Naive thymus-derived CD4-positive, alpha-beta T cell (primary cell): ENCODE measurements at regions not wholly inside any gene's neighbourhood (a gene's known extent, or its start where the extent isn't known, plus 50 kb on each side); places are given as distances from the start of the nearest gene placed in this dataset.

Source experiments
- ATAC-seq: fragments of 150-1000 bp; cut with Tn5 transposase; 2 replicates; pipeline ENCODE4 v1.10.0; 2021; ENCODE audit warnings: mild to moderate bottlenecking, moderate library complexity
- CTCF ChIA-PET: fragments of 350-600 bp; sonication (Branson Sonifier 250); formaldehyde crosslinking; loops from one replicate; lab custom pipeline; 2021; ENCODE audit warnings: antibody characterized with exemption; lab: Charles Lee
- POLR2A ChIA-PET: fragments of 350-600 bp; sonication (Branson Sonifier 250); formaldehyde crosslinking; loops from one replicate; lab custom pipeline; 2021; ENCODE audit warnings: antibody characterized with exemption, inconsistent platforms; lab: Charles Lee
- DNase-seq, 9 donors: peaks; one replicate each; pipeline versions ENCODE4 v3.0.0 to v3.0.0-alpha.2; 2020 to 2022; ENCODE audit warnings: mixed read lengths in 1 of 9
- H3K27ac ChIP-seq: one replicate; pipeline ENCODE4 v1.7.0; 2013; ENCODE audit warnings: mild to moderate bottlenecking, low read depth, low read length, moderate library complexity
- H3K27me3 ChIP-seq, 2 donors: one replicate each; pipeline ENCODE4 v1.7.0; 2013; ENCODE audit warnings: low read length in 2 of 2, mild to moderate bottlenecking in 2 of 2, moderate library complexity in 2 of 2; ENCODE audit not compliant: control insufficient read depth in 2 of 2, insufficient read depth in 2 of 2
- H3K36me3 ChIP-seq, 3 experiments: 1 replicate in 2 of 3; 2 replicates in 1 of 3; pipeline ENCODE4 v1.7.0; 2013; ENCODE audit warnings: low read length in 3 of 3, mild to moderate bottlenecking in 3 of 3, moderate library complexity in 1 of 3; ENCODE audit not compliant: insufficient read depth in 3 of 3, control insufficient read depth in 2 of 3
- H3K4me1 ChIP-seq, 2 donors: one replicate each; pipeline ENCODE4 v1.7.0; 2013; ENCODE audit warnings: low read length in 2 of 2, mild to moderate bottlenecking in 2 of 2, moderate library complexity in 1 of 2; ENCODE audit not compliant: control insufficient read depth in 2 of 2, insufficient read depth in 2 of 2
- H3K4me3 ChIP-seq: 2 replicates; pipeline ENCODE4 v1.7.0; 2013; ENCODE audit warnings: mild to moderate bottlenecking, low read length
- H3K9me3 ChIP-seq, 3 experiments: 1 replicate in 2 of 3; 2 replicates in 1 of 3; pipeline ENCODE4 v1.7.0; 2013; ENCODE audit warnings: low read length in 3 of 3; ENCODE audit not compliant: control insufficient read depth in 2 of 3
- H3K27ac Mint-ChIP-seq, 9 donors: one replicate each; pipeline ENCODE4 v1.8.0; 2020 to 2022; ENCODE audit warnings: mixed read lengths in 9 of 9, mild to moderate bottlenecking in 8 of 9, moderate library complexity in 5 of 9, inconsistent platforms in 2 of 9
- H3K27me3 Mint-ChIP-seq, 5 donors: one replicate each; pipeline ENCODE4 v1.8.0; 2021 to 2022; ENCODE audit warnings: mixed read lengths in 5 of 5, mild to moderate bottlenecking in 1 of 5
- H3K36me3 Mint-ChIP-seq, 5 donors: one replicate each; pipeline ENCODE4 v1.8.0; 2020 to 2022; ENCODE audit warnings: mixed read lengths in 5 of 5, mild to moderate bottlenecking in 3 of 5, inconsistent platforms in 1 of 5
- H3K4me1 Mint-ChIP-seq, 7 donors: one replicate each; pipeline ENCODE4 v1.8.0; 2020 to 2022; ENCODE audit warnings: mixed read lengths in 7 of 7, mild to moderate bottlenecking in 3 of 7, inconsistent platforms in 1 of 7
- H3K4me3 Mint-ChIP-seq, 10 donors: one replicate each; pipeline ENCODE4 v1.8.0; 2020 to 2022; ENCODE audit warnings: mild to moderate bottlenecking in 10 of 10, mixed read lengths in 10 of 10, moderate library complexity in 6 of 10, inconsistent platforms in 2 of 10
- H3K9me3 Mint-ChIP-seq, 11 donors: one replicate each; pipeline ENCODE4 v1.8.0; 2020 to 2022; ENCODE audit warnings: mixed read lengths in 11 of 11, mild to moderate bottlenecking in 4 of 11, inconsistent platforms in 1 of 11, moderate library complexity in 1 of 11
- intact Hi-C, 2 donors: fragments of 100-400 bp; cut with micrococcal nuclease; formaldehyde crosslinking; loops; one replicate each; pipeline ENCODE4 v1.15.1; 2023

DNA sequence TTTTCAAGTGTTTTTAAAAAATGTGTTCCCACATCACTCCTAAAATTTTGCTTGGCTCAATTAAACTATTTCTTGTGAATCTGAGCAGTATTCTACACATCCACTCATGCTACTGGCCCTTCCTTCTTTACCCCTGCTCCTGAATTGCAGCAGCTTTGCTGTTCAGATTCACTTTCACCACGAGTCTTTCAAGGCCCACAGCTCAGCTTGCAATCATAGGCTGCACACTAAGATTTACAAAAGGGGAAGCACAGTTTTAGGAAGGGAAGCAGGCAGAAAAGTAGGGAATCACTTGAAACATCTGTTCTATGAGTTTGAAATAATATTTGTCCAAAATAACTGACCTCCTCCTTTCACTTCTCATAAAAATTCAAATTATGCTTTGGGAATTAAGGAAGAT, 70.9 kb upstream of the EDEM3 start:
- Mint-ChIP-seq H3K9me3 (no peaks in the 10 kb centered on the region), H3K27me3 (no peaks in the 10 kb centered on the region), H3K27ac (no peak overlapping the region), H3K4me3 (no peak overlapping the region), H3K4me1 (no peaks in the 10 kb centered on the region), H3K36me3 (peaks cover 0 to 30% (median 0%) of the 10 kb centered on the region in 5 donors)
- ChIA-PET CTCF (interaction anchor here (1.3 kb wide), 1 partner anchor 20 kb away, joined by 3 read pairs; no protein-coding TSS in a partner anchor), POLR2A (no interaction called here)
- H3K4me1 ChIP-seq, result no peaks in the 10 kb centered on the region
- no peaks in the 10 kb centered on the region for H3K27me3 ChIP-seq
- intact Hi-C loops, result no loop called here
- no peak overlapping the region for H3K27ac ChIP-seq
- ATAC-seq (no peak), DNase-seq (no peak)
- H3K9me3 ChIP-seq, result no peaks in the 10 kb centered on the region
- peaks cover 0 to 8% (median 0%) of the 10 kb centered on the region in 3 experiments for H3K36me3 ChIP-seq
- no peak overlapping the region for H3K4me3 ChIP-seq

DNA sequence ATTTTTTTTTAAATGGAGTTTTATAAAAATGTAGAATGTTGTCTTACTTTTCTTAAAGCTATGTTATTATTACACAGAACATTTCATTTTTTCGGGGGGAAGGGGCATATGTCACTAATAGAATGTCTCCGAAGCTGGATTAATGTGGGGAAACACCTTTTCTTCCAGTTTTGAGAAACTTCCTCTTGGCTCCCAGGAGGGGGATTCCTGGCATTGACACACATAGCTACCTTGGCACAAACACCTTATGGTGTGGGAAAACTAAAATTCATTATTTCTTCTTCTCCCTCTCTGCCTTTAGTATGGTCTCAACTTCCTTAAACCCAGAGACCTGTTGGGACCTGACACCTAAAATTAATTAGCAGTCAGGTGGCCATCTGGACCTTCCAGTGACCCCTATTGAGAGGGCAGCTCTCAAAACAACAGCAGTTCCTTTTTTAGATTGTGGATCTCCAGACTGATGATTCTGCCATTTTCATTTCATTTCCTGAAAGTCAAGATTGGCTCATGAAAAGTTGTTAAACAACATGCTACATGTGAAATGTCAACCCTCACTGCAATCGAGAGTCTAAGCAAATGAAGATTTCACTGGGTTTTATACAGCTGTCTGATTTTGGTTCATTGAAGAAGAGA, 70.1 kb upstream of the EDEM3 start:
- no peak for DNase-seq
- peaks cover 0 to 4% (median 0%) of the 10 kb centered on the region in 7 donors for H3K4me1 Mint-ChIP-seq
- CTCF ChIA-PET, result interaction anchor here (0.5 to 1.3 kb wide), 2 partner anchors 20 to 221 kb away, joined by 3 read pairs; no protein-coding TSS in a partner anchor
- H3K27ac Mint-ChIP-seq, result no peak overlapping the region
- intact Hi-C loops, result no loop called here
- Histone ChIP-seq H3K27ac (no peak overlapping the region), H3K36me3 (peaks cover 0 to 9% (median 0%) of the 10 kb centered on the region in 3 experiments), H3K9me3 (no peaks in the 10 kb centered on the region), H3K27me3 (no peaks in the 10 kb centered on the region), H3K4me1 (no peaks in the 10 kb centered on the region), H3K4me3 (no peak overlapping the region)
- no peaks in the 10 kb centered on the region for H3K27me3 Mint-ChIP-seq
- no peaks in the 10 kb centered on the region for H3K9me3 Mint-ChIP-seq
- ATAC-seq, result no peak
- POLR2A ChIA-PET, result interaction anchor here (0.6 kb wide), 1 partner anchor 1404 kb away, joined by 3 read pairs; no protein-coding TSS in a partner anchor
- peaks cover 0 to 33% (median 0%) of the 10 kb centered on the region in 5 donors for H3K36me3 Mint-ChIP-seq
- no peak overlapping the region for H3K4me3 Mint-ChIP-seq

DNA sequence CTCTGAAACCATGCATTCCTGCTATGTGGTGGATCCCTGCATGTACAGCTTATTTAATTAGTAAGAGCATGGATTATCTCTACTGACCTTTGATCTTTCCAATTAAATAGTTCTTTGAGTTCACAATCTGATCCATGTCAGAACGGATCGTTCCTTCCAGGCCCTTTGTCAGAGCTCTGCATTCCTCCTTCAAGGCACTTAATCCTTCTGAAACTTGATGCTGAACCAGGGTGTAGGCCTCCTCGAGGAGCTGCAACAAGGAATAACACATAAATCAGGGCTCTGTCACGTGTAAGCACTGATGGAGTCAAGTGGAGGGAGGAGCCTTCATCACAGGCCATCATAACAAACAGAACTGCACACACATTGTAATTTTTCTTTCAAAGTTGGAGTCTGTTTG, 68.4 kb upstream of the EDEM3 start:
- no peak overlapping the region for H3K27ac Mint-ChIP-seq
- H3K27me3 ChIP-seq, result no peaks in the 10 kb centered on the region
- no peaks in the 10 kb centered on the region for H3K9me3 ChIP-seq
- H3K9me3 Mint-ChIP-seq, result peaks cover 0 to 3% (median 0%) of the 10 kb centered on the region in 11 donors
- peaks cover 0 to 4% (median 0%) of the 10 kb centered on the region in 7 donors for H3K4me1 Mint-ChIP-seq
- no peak overlapping the region for H3K4me3 Mint-ChIP-seq
- no peaks in the 10 kb centered on the region for H3K27me3 Mint-ChIP-seq
- no peak for ATAC-seq
- POLR2A ChIA-PET, result no interaction called here
- H3K36me3 ChIP-seq, result peaks cover 0 to 15% (median 0%) of the 10 kb centered on the region in 3 experiments
- intact Hi-C loops, result no loop called here
- no peak overlapping the region for H3K4me3 ChIP-seq
- no peaks in the 10 kb centered on the region for H3K4me1 ChIP-seq
- H3K36me3 Mint-ChIP-seq, result peaks cover 0 to 45% (median 0%) of the 10 kb centered on the region in 5 donors
- no peak for DNase-seq
- no peak overlapping the region for H3K27ac ChIP-seq
- CTCF ChIA-PET, result interaction anchor here (1.2 kb wide), 1 partner anchor 18 kb away, joined by 4 read pairs; no protein-coding TSS in a partner anchor

DNA sequence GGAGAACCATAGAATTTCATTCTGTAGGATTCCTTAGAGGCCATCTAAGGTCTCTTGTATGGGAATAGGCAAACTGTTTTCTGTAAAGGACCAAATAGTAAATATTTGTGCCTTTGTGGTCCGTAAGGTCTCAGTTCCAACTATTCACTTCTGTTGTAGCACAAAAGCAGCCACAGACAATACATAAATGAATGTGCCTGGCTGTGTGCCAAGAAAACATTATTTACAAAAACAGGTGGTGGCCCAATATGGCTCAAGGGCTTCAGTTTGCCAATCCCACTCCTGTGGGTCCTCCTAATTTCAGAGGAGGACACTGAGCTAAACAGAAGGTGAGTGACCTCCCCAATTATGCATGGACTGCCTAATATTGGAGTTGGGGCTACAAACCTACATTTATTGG, 67.6 kb upstream of the EDEM3 start:
- CTCF ChIA-PET, result interaction anchor here (1.0 kb wide), 1 partner anchor 17 kb away, joined by 4 read pairs; no protein-coding TSS in a partner anchor
- Histone ChIP-seq H3K4me1 (no peaks in the 10 kb centered on the region), H3K36me3 (peaks cover 0 to 15% (median 0%) of the 10 kb centered on the region in 3 experiments), H3K27me3 (no peaks in the 10 kb centered on the region), H3K9me3 (no peaks in the 10 kb centered on the region), H3K27ac (no peak overlapping the region), H3K4me3 (no peak overlapping the region)
- H3K4me3 Mint-ChIP-seq, result no peak overlapping the region
- H3K9me3 Mint-ChIP-seq, result peaks cover 0 to 5% (median 0%) of the 10 kb centered on the region in 11 donors
- POLR2A ChIA-PET, result no interaction called here
- H3K27ac Mint-ChIP-seq, result no peak overlapping the region
- H3K36me3 Mint-ChIP-seq, result peaks cover 0 to 50% (median 0%) of the 10 kb centered on the region in 5 donors
- DNase-seq (no peak), ATAC-seq (no peak)
- H3K4me1 Mint-ChIP-seq, result peaks cover 0 to 4% (median 0%) of the 10 kb centered on the region in 7 donors
- intact Hi-C loops, result no loop called here
- no peaks in the 10 kb centered on the region for H3K27me3 Mint-ChIP-seq

DNA sequence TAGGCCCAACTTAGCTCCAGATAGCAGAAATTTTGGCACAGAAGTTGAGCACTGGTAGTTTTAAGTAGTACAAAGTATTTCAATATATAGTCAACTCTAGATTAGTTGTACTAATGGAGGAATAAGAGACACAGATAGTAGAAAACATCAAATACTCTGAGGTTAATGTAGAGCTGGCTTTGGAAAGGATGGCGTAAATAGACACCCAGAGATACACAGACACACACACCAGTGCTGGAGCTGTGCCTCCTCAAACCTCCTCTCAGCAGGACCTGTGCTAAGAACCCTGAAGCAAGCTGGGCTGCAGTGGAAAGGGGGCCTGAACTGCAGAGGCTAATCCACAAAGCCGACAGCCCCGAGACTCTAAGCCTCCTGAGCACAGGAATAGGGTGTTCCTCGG, 67.0 kb upstream of the EDEM3 start:
- Histone ChIP-seq H3K27me3 (no peaks in the 10 kb centered on the region), H3K4me1 (no peaks in the 10 kb centered on the region), H3K4me3 (no peak overlapping the region), H3K27ac (no peak overlapping the region), H3K9me3 (no peaks in the 10 kb centered on the region), H3K36me3 (peaks cover 0 to 15% (median 0%) of the 10 kb centered on the region in 3 experiments)
- ATAC-seq, result no peak
- intact Hi-C loops, result no loop called here
- Mint-ChIP-seq H3K4me1 (peaks cover 0 to 4% (median 0%) of the 10 kb centered on the region in 7 donors), H3K27me3 (no peaks in the 10 kb centered on the region), H3K36me3 (peaks cover 0 to 55% (median 0%) of the 10 kb centered on the region in 5 donors), H3K9me3 (peaks cover 0 to 8% (median 0%) of the 10 kb centered on the region in 11 donors), H3K27ac (no peak overlapping the region), H3K4me3 (no peak overlapping the region)
- ChIA-PET CTCF (interaction anchor here (0.9 to 1.0 kb wide), 2 partner anchors 14 to 16 kb away, joined by 3 to 4 read pairs; no protein-coding TSS in a partner anchor), POLR2A (no interaction called here)
- DNase-seq, result no peak

DNA sequence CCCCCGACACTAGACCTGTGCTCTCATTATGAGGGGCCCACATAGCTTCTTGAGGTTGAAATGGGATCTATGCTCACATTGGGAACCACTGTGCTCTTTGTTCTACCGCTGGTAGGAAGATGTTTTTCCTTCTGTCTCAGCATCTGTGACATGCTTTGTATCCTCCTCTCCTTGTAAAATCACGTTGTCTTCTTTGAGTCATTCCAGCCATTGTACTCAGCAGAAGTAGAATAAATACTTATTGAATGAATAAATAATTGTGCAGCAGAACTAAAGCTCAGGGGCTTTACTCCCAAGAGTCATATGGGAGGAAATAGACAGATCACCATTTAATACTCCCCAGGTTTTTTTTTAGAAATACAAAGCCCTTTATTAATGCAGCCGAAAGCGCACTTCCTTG, 66.3 kb upstream of the EDEM3 start:
- Histone ChIP-seq H3K4me3 (no peak overlapping the region), H3K27ac (no peak overlapping the region), H3K36me3 (peaks cover 0 to 15% (median 0%) of the 10 kb centered on the region in 3 experiments), H3K27me3 (no peaks in the 10 kb centered on the region), H3K4me1 (no peaks in the 10 kb centered on the region), H3K9me3 (no peaks in the 10 kb centered on the region)
- no peak overlapping the region for H3K27ac Mint-ChIP-seq
- intact Hi-C loops, result no loop called here
- H3K9me3 Mint-ChIP-seq, result peaks cover 0 to 8% (median 0%) of the 10 kb centered on the region in 11 donors
- H3K4me3 Mint-ChIP-seq, result no peak overlapping the region
- ChIA-PET CTCF (interaction anchor here (0.9 kb wide), 1 partner anchor 13 kb away, joined by 3 read pairs; no protein-coding TSS in a partner anchor), POLR2A (no interaction called here)
- peaks cover 0 to 4% (median 0%) of the 10 kb centered on the region in 7 donors for H3K4me1 Mint-ChIP-seq
- ATAC-seq (no peak), DNase-seq (no peak)
- peaks cover 0 to 55% (median 0%) of the 10 kb centered on the region in 5 donors for H3K36me3 Mint-ChIP-seq
- H3K27me3 Mint-ChIP-seq, result no peaks in the 10 kb centered on the region
